H9 (cell line): ENCODE measurements at regions not wholly inside any gene's neighbourhood (a gene's known extent, or its start where the extent isn't known, plus 50 kb on each side); places are given as distances from the start of the nearest gene placed in this dataset.

Experiments used
- DNase-seq: peaks from one replicate; pipeline ENCODE4 v3.0.0-alpha.2; 2017
- H2AFZ ChIP-seq: one replicate; pipeline ENCODE4 v1.6.1; 2013; ENCODE audit warnings: mild to moderate bottlenecking, low read length, control low read depth, moderate library complexity
- H2AK5ac ChIP-seq: 2 replicates; pipeline ENCODE4 v1.6.1; 2013; ENCODE audit warnings: low read length, control low read depth, mixed read lengths; ENCODE audit not compliant: insufficient read length
- H2BK120ac ChIP-seq: one replicate; pipeline ENCODE4 v1.6.1; 2013; ENCODE audit warnings: low read depth, mild to moderate bottlenecking, low read length, control low read depth, inconsistent platforms; ENCODE audit not compliant: poor library complexity, severe bottlenecking
- H2BK12ac ChIP-seq: 2 replicates; pipeline ENCODE4 v1.6.1; 2013; ENCODE audit warnings: low read length, control low read depth, mixed read lengths, low read depth; ENCODE audit not compliant: insufficient read length
- H2BK15ac ChIP-seq: 2 replicates; pipeline ENCODE4 v1.6.1; 2013; ENCODE audit warnings: low read depth, low read length, control low read depth
- H2BK20ac ChIP-seq: one replicate; pipeline ENCODE4 v1.6.1; 2013; ENCODE audit warnings: low read depth, mild to moderate bottlenecking, low read length, control low read depth, inconsistent platforms; ENCODE audit not compliant: poor library complexity, severe bottlenecking
- H2BK5ac ChIP-seq: 2 replicates; pipeline ENCODE4 v1.6.1; 2013; ENCODE audit warnings: low read length, control low read depth, mixed read lengths; ENCODE audit not compliant: insufficient read length
- H3K14ac ChIP-seq: 2 replicates; pipeline ENCODE4 v1.6.1; 2013; ENCODE audit warnings: low read length, control low read depth; ENCODE audit not compliant: insufficient read depth
- H3K18ac ChIP-seq: 2 replicates; pipeline ENCODE4 v1.6.1; 2013; ENCODE audit warnings: low read depth, mild to moderate bottlenecking, mixed read lengths, low read length, control low read depth; ENCODE audit not compliant: insufficient read length
- H3K23ac ChIP-seq: 2 replicates; pipeline ENCODE4 v1.6.1; 2013; ENCODE audit warnings: low read length, control low read depth, mixed read lengths, low read depth; ENCODE audit not compliant: insufficient read length
- H3K23me2 ChIP-seq: 2 replicates; pipeline ENCODE4 v1.6.1; 2013; ENCODE audit warnings: low read depth, mild to moderate bottlenecking, mixed read lengths, low read length, control low read depth; ENCODE audit not compliant: insufficient read length, poor library complexity, severe bottlenecking
- H3K27ac ChIP-seq: 2 replicates; pipeline ENCODE4 v1.5.1; 2013; ENCODE audit warnings: low read length, control low read depth, mixed read lengths, low read depth; ENCODE audit not compliant: insufficient read length
- H3K27me3 ChIP-seq: 2 replicates; pipeline ENCODE4 v1.6.1; 2013; ENCODE audit warnings: low read length, control low read depth, inconsistent platforms; ENCODE audit not compliant: insufficient read depth
- H3K4ac ChIP-seq: 2 replicates; pipeline ENCODE4 v1.6.1; 2013; ENCODE audit warnings: low read depth, mild to moderate bottlenecking, control low read depth, inconsistent platforms, low read length, moderate library complexity
- H3K4me1 ChIP-seq: 2 replicates; pipeline ENCODE4 v1.6.1; 2013; ENCODE audit warnings: low read length, control low read depth, inconsistent platforms; ENCODE audit not compliant: insufficient read depth
- H3K4me2 ChIP-seq: 2 replicates; pipeline ENCODE4 v1.6.1; 2013; ENCODE audit warnings: low read length, control low read depth, mixed read lengths; ENCODE audit not compliant: insufficient read length, insufficient read depth
- H3K56ac ChIP-seq: 2 replicates; pipeline ENCODE4 v1.6.1; 2013; ENCODE audit warnings: low read depth, mild to moderate bottlenecking, mixed read lengths, low read length, control low read depth; ENCODE audit not compliant: insufficient read length
- H3K79me1 ChIP-seq: 2 replicates; pipeline ENCODE4 v1.6.1; 2013; ENCODE audit warnings: low read depth, mild to moderate bottlenecking, moderate library complexity, low read length, control low read depth, inconsistent platforms; ENCODE audit not compliant: insufficient read depth, poor library complexity, severe bottlenecking
- H3K79me2 ChIP-seq: 2 replicates; pipeline ENCODE4 v1.6.1; 2013; ENCODE audit warnings: low read length, control low read depth, inconsistent platforms; ENCODE audit not compliant: insufficient read depth
- H3K9ac ChIP-seq: 2 replicates; pipeline ENCODE4 v1.6.1; 2013; ENCODE audit warnings: low read length, control low read depth, mixed read lengths; ENCODE audit not compliant: insufficient read length; ENCODE audit errors: extremely low read depth
- H3K9me3 ChIP-seq: one replicate; pipeline ENCODE4 v1.6.1; 2013; ENCODE audit warnings: low read depth, low read length, inconsistent platforms; ENCODE audit not compliant: control insufficient read depth
- H3T11ph ChIP-seq: one replicate; pipeline ENCODE4 v1.6.1; 2013; ENCODE audit warnings: mild to moderate bottlenecking, low read length, control low read depth, inconsistent platforms
- H4K20me1 ChIP-seq: one replicate; pipeline ENCODE4 v1.6.1; 2013; ENCODE audit not compliant: control insufficient read depth, insufficient read length, insufficient read depth
- H4K5ac ChIP-seq: 2 replicates; pipeline ENCODE4 v1.6.1; 2013; ENCODE audit warnings: low read depth, mild to moderate bottlenecking, mixed read lengths, low read length, control low read depth; ENCODE audit not compliant: insufficient read length
- H4K8ac ChIP-seq: replicated peaks from 2 replicates; pipeline ENCODE4 v1.6.1; 2013; ENCODE audit warnings: low read length, control low read depth, mixed read lengths, low read depth; ENCODE audit not compliant: insufficient read length
- H4K91ac ChIP-seq: 2 replicates; pipeline ENCODE4 v1.6.1; 2013; ENCODE audit warnings: low read depth, mild to moderate bottlenecking, moderate library complexity, mixed read lengths, low read length, control low read depth; ENCODE audit not compliant: insufficient read length
- H3K27ac Mint-ChIP-seq, 3 experiments: 2 replicates in 2 of 3; 3 replicates in 1 of 3; pipeline ENCODE4 v1.8.0; 2020 to 2021; ENCODE audit warnings: mixed read lengths in 3 of 3, mild to moderate bottlenecking in 1 of 3, moderate library complexity in 1 of 3
- H3K27me3 Mint-ChIP-seq: 2 replicates; pipeline ENCODE4 v1.8.0; 2021; ENCODE audit warnings: low read depth, mild to moderate bottlenecking, moderate library complexity, mixed read lengths
- H3K36me3 Mint-ChIP-seq, 3 experiments: 2 replicates in 2 of 3; 3 replicates in 1 of 3; pipeline ENCODE4 v1.8.0; 2020 to 2021; ENCODE audit warnings: low read depth in 3 of 3, mixed read lengths in 3 of 3; ENCODE audit not compliant: insufficient read depth in 1 of 3
- H3K4me1 Mint-ChIP-seq, 2 experiments: 2 replicates each; pipeline ENCODE4 v1.8.0; 2020; ENCODE audit warnings: mixed read lengths in 2 of 2
- H3K4me3 Mint-ChIP-seq, 2 experiments: 2 replicates in 1 of 2; 3 replicates in 1 of 2; pipeline ENCODE4 v1.8.0; 2020 to 2021; ENCODE audit warnings: mild to moderate bottlenecking in 2 of 2, mixed read lengths in 2 of 2, moderate library complexity in 1 of 2
- H3K9me3 Mint-ChIP-seq, 2 experiments: 2 replicates in 1 of 2; 3 replicates in 1 of 2; pipeline ENCODE4 v1.8.0; 2020; ENCODE audit warnings: mild to moderate bottlenecking in 2 of 2, mixed read lengths in 2 of 2, moderate library complexity in 1 of 2
- WGBS: extraction: QIAGEN DNeasy Blood & Tissue Kit; methylation state at CpG from one replicate; pipeline ENCODE4 v1.1.7; 2013; ENCODE audit warnings: missing lambda C conversion rate, low lambda C conversion rate, mixed read lengths; ENCODE audit not compliant: insufficient read length; ENCODE audit errors: extremely low coverage; 5-methylcytosine and 5-hydroxymethylcytosine counted together
- TF ChIP-seq, protein P1 (sequence below): fragments of 200-600 bp; sonication (generic); conservative IDR thresholded peaks from 3 replicates; pipeline ENCODE4 v1.8.0; 2021; ENCODE audit warnings: antibody characterized with exemption, mild to moderate bottlenecking

DNA sequence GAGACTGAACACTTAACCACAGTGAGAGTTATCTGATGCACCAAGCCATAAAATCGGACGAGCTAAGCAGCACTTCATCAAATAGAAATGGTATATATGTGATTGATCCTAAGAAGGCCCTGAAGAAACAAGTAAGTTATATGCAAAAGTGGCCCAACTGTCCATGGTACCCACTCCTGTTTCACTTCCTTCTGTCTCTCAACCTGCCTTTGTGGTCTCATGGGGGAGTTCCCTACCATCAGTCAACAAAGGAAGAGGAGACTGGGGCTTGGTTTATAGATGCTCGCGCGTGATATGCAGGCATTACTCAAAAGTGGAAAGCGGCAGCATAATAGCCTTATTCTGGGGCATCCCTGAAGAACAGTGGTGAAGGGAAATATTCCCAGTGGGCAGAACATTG, 543.9 kb upstream of the ADGRL4 start:
- H3K14ac ChIP-seq: no peak overlapping the region
- no peak overlapping the region for H2BK5ac ChIP-seq
- H2AFZ ChIP-seq: no peak overlapping the region
- H4K20me1 ChIP-seq: no peaks in the 10 kb centered on the region
- no peak overlapping the region for H2AK5ac ChIP-seq
- no peak overlapping the region for H2BK12ac ChIP-seq
- no peaks in the 10 kb centered on the region for H3K23me2 ChIP-seq
- H3K9me3 ChIP-seq: no peaks in the 10 kb centered on the region
- H4K8ac ChIP-seq: no peak overlapping the region
- H2BK15ac ChIP-seq: no peak overlapping the region
- H3K4ac ChIP-seq: no peak overlapping the region
- Mint-ChIP-seq H3K27me3 (no peaks in the 10 kb centered on the region), H3K36me3 (no peaks in the 10 kb centered on the region), H3K27ac (no peak overlapping the region), H3K4me3 (no peak overlapping the region), H3K4me1 (no peaks in the 10 kb centered on the region), H3K9me3 (no peaks in the 10 kb centered on the region)
- TF ChIP-seq, protein P1, sequence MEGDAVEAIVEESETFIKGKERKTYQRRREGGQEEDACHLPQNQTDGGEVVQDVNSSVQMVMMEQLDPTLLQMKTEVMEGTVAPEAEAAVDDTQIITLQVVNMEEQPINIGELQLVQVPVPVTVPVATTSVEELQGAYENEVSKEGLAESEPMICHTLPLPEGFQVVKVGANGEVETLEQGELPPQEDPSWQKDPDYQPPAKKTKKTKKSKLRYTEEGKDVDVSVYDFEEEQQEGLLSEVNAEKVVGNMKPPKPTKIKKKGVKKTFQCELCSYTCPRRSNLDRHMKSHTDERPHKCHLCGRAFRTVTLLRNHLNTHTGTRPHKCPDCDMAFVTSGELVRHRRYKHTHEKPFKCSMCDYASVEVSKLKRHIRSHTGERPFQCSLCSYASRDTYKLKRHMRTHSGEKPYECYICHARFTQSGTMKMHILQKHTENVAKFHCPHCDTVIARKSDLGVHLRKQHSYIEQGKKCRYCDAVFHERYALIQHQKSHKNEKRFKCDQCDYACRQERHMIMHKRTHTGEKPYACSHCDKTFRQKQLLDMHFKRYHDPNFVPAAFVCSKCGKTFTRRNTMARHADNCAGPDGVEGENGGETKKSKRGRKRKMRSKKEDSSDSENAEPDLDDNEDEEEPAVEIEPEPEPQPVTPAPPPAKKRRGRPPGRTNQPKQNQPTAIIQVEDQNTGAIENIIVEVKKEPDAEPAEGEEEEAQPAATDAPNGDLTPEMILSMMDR: no peak
- H2BK120ac ChIP-seq: no peak overlapping the region
- H3K4me1 ChIP-seq: no peaks in the 10 kb centered on the region
- no peak for DNase-seq
- no peak overlapping the region for H3K27ac ChIP-seq
- no peak overlapping the region for H4K91ac ChIP-seq
- no peak overlapping the region for H4K5ac ChIP-seq
- no peak overlapping the region for H2BK20ac ChIP-seq
- no peak overlapping the region for H3K56ac ChIP-seq
- H3K9ac ChIP-seq: no peak overlapping the region
- H3K18ac ChIP-seq: no peak overlapping the region
- no peaks in the 10 kb centered on the region for H3K27me3 ChIP-seq
- H3K79me1 ChIP-seq: no peaks in the 10 kb centered on the region
- H3T11ph ChIP-seq: no peak overlapping the region
- H3K23ac ChIP-seq: no peak overlapping the region
- no peak overlapping the region for H3K4me2 ChIP-seq
- no CpG with 5 or more reads among the region's 6 CpGs for WGBS
- no peaks in the 10 kb centered on the region for H3K79me2 ChIP-seq
